HCT116 (cell line): ENCODE measurements at regions not wholly inside any gene's neighbourhood (a gene's known extent, or its start where the extent isn't known, plus 50 kb on each side); places are given as distances from the start of the nearest gene placed in this dataset.

Experiments
- ATAC-seq: fragments of 200-7000 bp; cut with Tn5 transposase; 2 replicates; pipeline ENCODE4 v1.9.1; 2020; ENCODE audit warnings: mild to moderate bottlenecking, moderate library complexity
- BruUV-seq: library from RNA; stranded (reverse); fragments of 400-500 nt; replicated peaks from 2 replicates; lab custom pipeline; 2021; lab: Mats Ljungman, UMichigan
- CTCF ChIA-PET: fragments of 300-600 bp; sonication (Branson Sonifier 250); formaldehyde crosslinking; loops from one replicate; lab custom pipeline; 2021; ENCODE audit warnings: antibody characterized with exemption; lab: Charles Lee
- POLR2A ChIA-PET: fragments of 300-600, 350-600 bp; sonication (Branson Sonifier 250); formaldehyde crosslinking; loops from one replicate; lab custom pipeline; 2021; ENCODE audit warnings: antibody characterized with exemption; lab: Charles Lee
- RAD21 ChIA-PET, 2 experiments: fragments of 300-600 bp; sonication (Branson Sonifier 250); formaldehyde crosslinking; loops; one replicate each; lab custom pipeline; 2023; ENCODE audit warnings: low total read pairs in 2 of 2; ENCODE audit not compliant: uncharacterized antibody in 2 of 2, unreplicated experiment in 2 of 2, low non-redundant PET in 1 of 2; lab: Charles Lee
- DNase-seq: peaks from one replicate; pipeline ENCODE4 v3.0.0-alpha.2; 2010; ENCODE audit warnings: low read depth, low spot score
- H2AFZ ChIP-seq: fragments of 200-600 bp; shearing (Covaris generic), sonication (generic); 2 replicates; pipeline ENCODE4 v1.6.1; 2017; ENCODE audit warnings: low read depth, mixed run types, mixed read lengths, antibody characterized with exemption, low read length; ENCODE audit not compliant: poor library complexity, severe bottlenecking
- H3K27ac ChIP-seq: 2 replicates; pipeline ENCODE4 v1.5.1; 2012; ENCODE audit warnings: low read depth, low read length
- H3K27me3 ChIP-seq: fragments of 200-600 bp; sonication (generic); 2 replicates; pipeline ENCODE4 v1.6.1; 2016; ENCODE audit warnings: mixed run types, low read length, mixed read lengths; ENCODE audit not compliant: insufficient read depth
- H3K36me3 ChIP-seq, 2 experiments: fragments of 200-500 bp in 1 of 2; fragments of 200-600 bp in 1 of 2; sonication (Bioruptor generic) in 1 of 2; sonication (generic) in 1 of 2; 2 replicates each; pipeline versions ENCODE4 v1.5.1 to v1.6.1; 2014 to 2016; ENCODE audit warnings: low read length in 2 of 2, inconsistent platforms in 1 of 2, mixed read lengths in 1 of 2, mixed run types in 1 of 2; ENCODE audit not compliant: insufficient read depth in 2 of 2, control insufficient read depth in 1 of 2
- H3K4me1 ChIP-seq, 2 experiments: fragments of 200-600 bp in 1 of 2; sonication (generic) in 1 of 2; 2 replicates each; pipeline versions ENCODE4 v1.5.1 to v1.6.1; 2012 to 2017; ENCODE audit warnings: low read length in 2 of 2, inconsistent platforms in 1 of 2, mild to moderate bottlenecking in 1 of 2, mixed read lengths in 1 of 2, mixed run types in 1 of 2, moderate library complexity in 1 of 2; ENCODE audit not compliant: insufficient read depth in 2 of 2, control insufficient read depth in 1 of 2
- H3K4me2 ChIP-seq: fragments of 200-600 bp; sonication (generic); 2 replicates; pipeline ENCODE4 v1.6.1; 2017; ENCODE audit warnings: mixed run types, low read length, mixed read lengths
- H3K4me3 ChIP-seq, 2 experiments: fragments of 200-600 bp in 1 of 2; sonication (generic) in 1 of 2; replicated peaks in 1 of 2; 2 replicates each; pipeline ENCODE4 v1.5.1; 2011 to 2016; ENCODE audit warnings: low read length in 2 of 2, control low read depth in 1 of 2, low read depth in 1 of 2, mild to moderate bottlenecking in 1 of 2, mixed read lengths in 1 of 2, mixed run types in 1 of 2
- H3K79me2 ChIP-seq: fragments of 200-600 bp; sonication (generic); 2 replicates; pipeline ENCODE4 v1.6.1; 2017; ENCODE audit warnings: mild to moderate bottlenecking, mixed run types, low read length, moderate library complexity, mixed read lengths; ENCODE audit not compliant: insufficient read depth
- H3K9ac ChIP-seq: fragments of 200-600 bp; sonication (generic); 2 replicates; pipeline ENCODE4 v1.6.1; 2016; ENCODE audit warnings: low read length, mixed read lengths
- H3K9me2 ChIP-seq: fragments of 200-600 bp; sonication (generic), shearing (Covaris generic); 2 replicates; pipeline ENCODE4 v1.6.1; 2017; ENCODE audit warnings: mixed run types, mild to moderate bottlenecking, moderate library complexity; ENCODE audit not compliant: insufficient read depth
- H3K9me3 ChIP-seq, 2 experiments: fragments of 200-500 bp in 1 of 2; fragments of 200-600 bp in 1 of 2; sonication (Bioruptor generic) in 1 of 2; sonication (generic) in 1 of 2; 2 replicates each; pipeline ENCODE4 v1.6.1; 2014 to 2017; ENCODE audit warnings: low read length in 2 of 2, mixed read lengths in 2 of 2, inconsistent platforms in 1 of 2, low read depth in 1 of 2, mild to moderate bottlenecking in 1 of 2, mixed run types in 1 of 2, moderate library complexity in 1 of 2; ENCODE audit not compliant: control insufficient read depth in 1 of 2, insufficient read depth in 1 of 2
- H4K20me1 ChIP-seq: fragments of 200-600 bp; sonication (generic), shearing (Covaris generic); 2 replicates; pipeline ENCODE4 v1.6.1; 2017; ENCODE audit warnings: mixed run types, mild to moderate bottlenecking, moderate library complexity; ENCODE audit not compliant: insufficient read depth
- ATF3 ChIP-seq: IDR thresholded peaks from 2 replicates; pipeline ENCODE4 v1.6.1; 2012
- CBX3 ChIP-seq: IDR thresholded peaks from 2 replicates; pipeline ENCODE4 v1.6.1; 2012; ENCODE audit warnings: low read depth
- CEBPB ChIP-seq: IDR thresholded peaks from 2 replicates; pipeline ENCODE4 v1.6.1; 2012; ENCODE audit warnings: low read depth
- CTCF ChIP-seq, 3 experiments: fragments of 200-600 bp in 1 of 3; sonication (generic) in 1 of 3; IDR thresholded peaks in 2 of 3; conservative IDR thresholded peaks in 1 of 3; 2 replicates each; pipeline ENCODE4 v1.5.1; 2012 to 2017; ENCODE audit warnings: low read depth in 2 of 3, low read length in 2 of 3, antibody characterized with exemption in 1 of 3, borderline replicate concordance in 1 of 3, control low read depth in 1 of 3, mild to moderate bottlenecking in 1 of 3, mixed read lengths in 1 of 3, mixed run types in 1 of 3, moderate library complexity in 1 of 3; ENCODE audit not compliant: insufficient read depth in 1 of 3
- ELF1 ChIP-seq: IDR thresholded peaks from 2 replicates; pipeline ENCODE4 v1.6.1; 2012; ENCODE audit warnings: low read depth, borderline replicate concordance
- EZH2phosphoT487 ChIP-seq: fragments of 200-600 bp; IDR thresholded peaks from 2 replicates; pipeline ENCODE4 v1.6.1; 2018; ENCODE audit warnings: antibody characterized with exemption, borderline replicate concordance
- FOSL1 ChIP-seq: IDR thresholded peaks from 2 replicates; pipeline ENCODE4 v1.6.1; 2012; ENCODE audit warnings: low read depth
- JUND ChIP-seq: IDR thresholded peaks from 2 replicates; pipeline ENCODE4 v1.6.1; 2012
- MAX ChIP-seq: IDR thresholded peaks from 2 replicates; pipeline ENCODE4 v1.6.1; 2012
- SIN3A ChIP-seq: IDR thresholded peaks from 2 replicates; pipeline ENCODE4 v1.6.1; 2012; ENCODE audit warnings: low read depth
- SP1 ChIP-seq: IDR thresholded peaks from 2 replicates; pipeline ENCODE4 v1.6.1; 2012; ENCODE audit warnings: low read depth
- YY1 ChIP-seq: IDR thresholded peaks from 2 replicates; pipeline ENCODE4 v1.6.1; 2011; ENCODE audit warnings: low read length, low read depth, moderate library complexity, mild to moderate bottlenecking; ENCODE audit not compliant: insufficient replicate concordance; ENCODE audit errors: extremely low read depth
- ZBTB33 ChIP-seq: IDR thresholded peaks from 2 replicates; pipeline ENCODE4 v1.6.1; 2011; ENCODE audit warnings: mild to moderate bottlenecking, low read length, moderate library complexity; ENCODE audit not compliant: insufficient replicate concordance; ENCODE audit errors: extremely low read depth
- ZFX ChIP-seq: fragments of 450-650 bp; IDR thresholded peaks from 2 replicates; pipeline ENCODE4 v1.6.1; 2017
- ZNF274 ChIP-seq: fragments of 200-500 bp; sonication (Bioruptor generic); IDR thresholded peaks from 2 replicates; pipeline ENCODE4 v1.6.1; 2014; ENCODE audit warnings: mild to moderate bottlenecking, low read depth, low read length, inconsistent platforms
- intact Hi-C: fragments of 100-400 bp; cut with micrococcal nuclease; formaldehyde crosslinking; loops from 2 replicates; pipeline ENCODE4 v1.10.0; 2022

GRCh38 chr7:15854841-15855524 lies 168.5 kb upstream of the MEOX2 start:
- TF ChIP-seq ATF3 (no peak), YY1 (no peak), ZFX (no peak)
- Histone ChIP-seq H3K79me2 (no peaks in the 10 kb centered on the region), H3K9ac (no peak overlapping the region), H3K36me3 (no peaks in the 10 kb centered on the region), H3K9me3 (no peaks in the 10 kb centered on the region), H3K27me3 (no peaks in the 10 kb centered on the region), H3K4me2 (no peak overlapping the region), H3K27ac (no peak overlapping the region), H3K4me1 (no peaks in the 10 kb centered on the region), H3K9me2 (no peaks in the 10 kb centered on the region), H4K20me1 (no peaks in the 10 kb centered on the region), H3K4me3 (no peak overlapping the region), H2AFZ (no peak overlapping the region)
- ATAC-seq = no peak
- intact Hi-C loops = no loop called here
- no peak for DNase-seq
- ChIA-PET POLR2A (no interaction called here), CTCF (no interaction called here), RAD21 (no interaction called here)
- no TSS peak for BruUV-seq

- H3K27ac ChIP-seq = no peak overlapping the region
- no peaks in the 10 kb centered on the region for H3K9me2 ChIP-seq
- no peak for DNase-seq
- POLR2A ChIA-PET = no interaction called here
- intact Hi-C loops = no loop called here
- H2AFZ ChIP-seq = no peak overlapping the region
- BruUV-seq = no TSS peak
- no peaks in the 10 kb centered on the region for H3K79me2 ChIP-seq
- no peak for ATAC-seq
- H4K20me1 ChIP-seq = no peaks in the 10 kb centered on the region
- CTCF ChIA-PET = no interaction called here
- no peaks in the 10 kb centered on the region for H3K27me3 ChIP-seq
- no peaks in the 10 kb centered on the region for H3K4me1 ChIP-seq
- no peak overlapping the region for H3K9ac ChIP-seq
- no peaks in the 10 kb centered on the region for H3K36me3 ChIP-seq
- H3K9me3 ChIP-seq = no peaks in the 10 kb centered on the region
- RAD21 ChIA-PET = no interaction called here
- H3K4me3 ChIP-seq = no peak overlapping the region
- H3K4me2 ChIP-seq = no peak overlapping the region
- no peak for TF ChIP-seq ELF1
- TF ChIP-seq YY1 = no peak
- TF ChIP-seq SP1 = no peak
- no peak for TF ChIP-seq CEBPB
- no peak for TF ChIP-seq ZNF274
- TF ChIP-seq FOSL1 = no peak
- no peak for TF ChIP-seq EZH2phosphoT487
- TF ChIP-seq CBX3 = no peak
- TF ChIP-seq SIN3A = no peak
- TF ChIP-seq MAX = no peak
- TF ChIP-seq CTCF (IDR thresholded peaks at IDR 0.05 in 2 of 3, conservative IDR thresholded peaks at IDR 0.05 in 1 of 3; ENCODE audit: borderline replicate concordance in 1 of 3, insufficient read depth in 1 of 3, low read depth in 2 of 3, low read length in 2 of 3) = no peak
- no peak for TF ChIP-seq JUND
- no peak for TF ChIP-seq ATF3
- TF ChIP-seq ZBTB33 = no peak
Measured at GRCh38 chr7:15853832-15854470, 167.5 kb upstream of the MEOX2 start.
